HG02759 (cell line): ENCODE measurements at regions not wholly inside any gene's neighbourhood (a gene's known extent, or its start where the extent isn't known, plus 50 kb on each side); places are given as distances from the start of the nearest gene placed in this dataset.

Experiments used
- ATAC-seq: cut with Tn5 transposase; IDR thresholded peaks from one replicate; pipeline ENCODE4 v1.9.1; 2021; ENCODE audit warnings: mild to moderate bottlenecking, moderate library complexity; ENCODE audit not compliant: unreplicated experiment

DNA sequence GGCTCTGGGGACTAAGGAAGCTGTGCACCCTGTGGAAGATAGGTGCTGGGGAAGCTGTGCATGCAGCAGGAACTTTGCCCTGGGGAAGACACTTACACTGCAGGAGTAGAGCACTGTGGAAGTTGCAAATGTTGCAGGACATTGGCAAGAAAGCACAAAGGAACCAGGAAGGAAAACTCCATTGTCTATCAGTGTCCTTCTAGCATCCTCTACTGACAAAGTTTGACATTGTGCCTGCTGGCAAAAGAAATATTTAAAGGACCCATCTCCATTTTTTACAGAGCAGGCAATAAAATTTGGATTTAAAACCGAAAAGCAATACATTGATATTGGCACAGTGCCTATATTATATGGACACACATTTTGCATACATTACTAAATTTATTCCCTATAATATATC is 394.1 kb downstream of the PBX1 start:
- ATAC-seq = no peak

DNA sequence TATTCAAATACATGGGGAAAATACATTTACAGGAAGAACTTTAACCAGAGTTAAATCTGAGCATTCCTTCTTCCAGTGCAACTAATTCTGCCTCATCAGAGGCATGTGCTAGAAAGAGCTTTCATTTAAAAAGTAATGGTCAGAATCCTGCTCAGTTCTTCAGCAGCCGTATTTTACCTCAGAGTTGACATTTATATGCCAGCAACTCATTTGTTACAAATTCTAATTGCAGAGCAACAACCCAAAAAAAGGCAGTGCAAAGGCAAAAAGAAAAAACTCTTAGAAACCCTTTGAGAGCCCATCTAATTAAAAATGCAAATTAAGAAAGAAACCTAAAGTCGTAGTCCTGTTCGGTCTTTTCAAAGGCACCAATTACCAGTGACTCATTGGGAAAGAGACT is 392.5 kb downstream of the PBX1 start:
- no peak for ATAC-seq

DNA sequence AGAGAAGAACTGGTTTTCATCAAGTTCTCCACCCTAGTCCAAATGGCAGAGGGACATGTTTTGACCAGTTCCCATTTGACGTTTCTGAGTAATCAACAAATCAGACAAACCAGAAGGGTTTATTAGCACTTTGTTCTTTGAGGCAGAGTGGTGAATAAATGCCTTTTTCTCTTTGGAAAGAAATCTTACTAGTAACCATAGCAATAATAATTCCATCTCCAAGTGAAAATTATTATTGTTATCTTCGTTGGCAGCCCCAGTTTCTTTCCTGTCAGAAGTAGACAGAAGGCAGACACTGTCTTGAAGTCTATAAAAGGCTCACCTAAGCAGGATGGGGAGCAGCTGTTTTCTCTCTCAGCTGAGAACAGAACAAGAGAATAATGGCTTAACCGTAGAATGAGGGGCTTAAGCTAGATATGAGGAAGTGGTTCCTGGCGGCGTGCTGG is 391.6 kb downstream of the PBX1 start:
- ATAC-seq = no peak

DNA sequence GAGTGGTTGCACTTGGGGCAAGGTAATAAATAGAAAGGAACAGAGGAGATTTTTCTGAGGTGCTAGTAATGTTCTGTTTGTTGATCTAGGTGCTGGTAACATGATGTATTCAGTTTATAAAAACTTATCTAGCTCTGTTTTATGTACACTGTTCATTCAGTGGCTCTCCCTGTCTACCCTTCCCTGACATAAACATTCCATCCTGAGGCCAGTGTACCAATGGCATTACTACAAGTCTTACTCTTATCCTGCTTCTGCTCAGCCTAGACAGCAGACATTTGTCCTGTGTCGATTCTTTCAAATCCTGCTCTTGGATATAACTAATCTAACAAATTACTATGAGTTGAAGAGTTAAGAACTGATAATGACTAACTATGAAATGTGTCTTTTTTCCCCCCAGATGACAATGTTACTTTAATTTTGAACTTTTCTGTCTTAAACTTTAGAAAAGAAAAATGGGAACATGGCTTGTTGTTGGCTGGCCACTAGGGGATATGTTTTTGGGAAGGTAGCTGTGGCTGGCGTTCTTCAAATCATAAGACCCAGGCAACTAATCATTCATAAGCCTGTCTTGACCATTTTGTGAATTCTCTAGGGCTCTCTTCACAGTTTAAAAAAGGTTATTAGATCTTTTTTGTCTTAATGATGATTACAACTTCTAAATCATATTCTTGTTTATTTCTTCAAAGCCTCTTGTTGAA is 390.9 kb downstream of the PBX1 start:
- ATAC-seq = no peak

DNA sequence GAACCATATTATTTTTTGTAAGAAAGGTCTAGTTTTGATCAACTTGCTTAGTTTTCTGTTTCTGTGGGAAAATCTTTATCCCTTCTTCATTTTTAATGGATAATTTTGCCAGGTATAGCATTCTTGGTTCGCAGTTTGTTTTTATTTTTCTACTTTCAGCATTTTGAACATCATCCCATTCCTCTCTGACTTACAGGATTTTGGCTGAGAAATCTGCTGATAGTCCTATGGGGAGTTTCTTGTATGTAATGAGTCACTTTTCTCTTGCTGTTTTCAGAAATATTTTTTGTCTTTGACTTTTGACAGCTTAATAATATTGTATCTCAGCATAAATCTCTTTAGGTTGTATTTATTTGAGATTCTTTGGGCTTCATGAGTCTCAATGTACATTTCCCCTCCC is 389.1 kb downstream of the PBX1 start:
- no peak for ATAC-seq

DNA sequence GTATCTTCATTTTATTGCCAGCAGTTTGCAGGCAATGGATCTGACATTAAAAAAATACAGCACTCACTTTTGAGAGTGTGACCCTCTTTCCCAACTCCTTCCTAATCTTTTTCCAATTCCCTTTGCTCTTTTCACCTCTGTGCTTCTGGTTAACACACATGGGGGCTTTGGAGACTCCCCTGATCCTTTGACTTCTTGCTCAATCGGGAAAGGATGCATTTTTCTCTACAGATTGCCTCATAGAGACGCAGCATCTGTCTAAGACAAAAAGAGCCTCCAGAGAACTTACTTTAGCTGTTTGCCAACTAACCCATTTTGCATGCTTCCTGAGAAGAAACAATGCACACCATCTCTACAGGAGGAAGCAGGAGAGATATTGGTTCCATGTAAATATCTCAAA is 378.3 kb downstream of the PBX1 start:
- no peak for ATAC-seq

DNA sequence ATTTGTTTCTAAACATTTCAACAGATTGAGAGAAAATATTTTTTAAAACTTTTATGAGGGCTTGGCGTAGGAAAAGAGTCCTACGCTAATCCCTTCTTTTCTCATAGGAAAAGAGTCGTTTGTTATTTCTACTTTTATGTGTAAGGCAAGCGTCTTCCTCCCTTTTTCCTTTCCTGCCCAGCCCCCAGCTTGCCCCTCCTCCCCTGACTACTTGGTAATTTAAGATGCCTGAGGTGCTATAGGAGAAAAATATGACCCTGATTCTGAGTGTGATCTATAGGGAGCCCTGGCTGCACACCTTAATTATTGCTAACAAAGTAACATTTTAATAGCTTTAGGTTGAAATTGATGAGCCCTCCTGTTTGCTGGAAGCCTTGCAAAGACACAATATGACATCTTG is 373.6 kb downstream of the PBX1 start:
- no peak for ATAC-seq

DNA sequence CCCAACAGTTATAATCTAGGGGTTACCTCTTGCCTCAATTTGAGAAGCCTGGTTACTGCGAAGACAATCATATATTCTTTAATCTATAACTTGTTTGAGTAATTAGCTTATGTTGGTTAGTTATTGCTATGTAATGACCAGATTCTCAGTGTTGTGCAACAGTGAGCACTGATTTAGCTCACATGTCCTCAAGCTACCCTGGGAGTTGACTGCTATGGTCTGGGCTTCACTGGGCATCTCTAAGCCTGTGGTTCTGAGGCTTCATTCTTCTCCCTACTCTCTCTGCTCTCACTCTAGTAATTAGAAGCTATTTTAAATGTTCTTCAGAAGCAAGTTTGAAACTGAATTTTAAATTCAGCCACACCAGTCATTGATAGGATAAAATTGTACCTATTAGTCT is 371.8 kb downstream of the PBX1 start:
- ATAC-seq = no peak

DNA sequence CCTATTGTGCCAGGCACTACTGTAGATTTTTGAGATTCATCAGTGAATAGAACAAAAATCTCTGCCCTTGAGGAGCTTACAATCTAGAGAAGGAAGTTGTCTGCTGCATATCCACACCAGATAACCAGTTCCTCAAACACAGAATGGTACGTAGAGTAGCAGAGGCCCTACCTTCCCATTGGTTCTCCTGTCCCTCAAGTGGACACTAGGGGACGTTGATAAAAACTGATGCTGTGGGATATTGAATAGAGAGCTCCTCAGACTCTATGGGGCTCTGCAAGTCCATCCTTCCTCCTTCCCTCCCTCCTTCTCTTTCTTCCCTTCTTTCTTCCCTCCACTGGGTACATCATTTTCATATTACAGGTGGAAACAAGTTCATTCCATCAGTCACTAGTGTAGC is 371.3 kb downstream of the PBX1 start:
- no peak for ATAC-seq

DNA sequence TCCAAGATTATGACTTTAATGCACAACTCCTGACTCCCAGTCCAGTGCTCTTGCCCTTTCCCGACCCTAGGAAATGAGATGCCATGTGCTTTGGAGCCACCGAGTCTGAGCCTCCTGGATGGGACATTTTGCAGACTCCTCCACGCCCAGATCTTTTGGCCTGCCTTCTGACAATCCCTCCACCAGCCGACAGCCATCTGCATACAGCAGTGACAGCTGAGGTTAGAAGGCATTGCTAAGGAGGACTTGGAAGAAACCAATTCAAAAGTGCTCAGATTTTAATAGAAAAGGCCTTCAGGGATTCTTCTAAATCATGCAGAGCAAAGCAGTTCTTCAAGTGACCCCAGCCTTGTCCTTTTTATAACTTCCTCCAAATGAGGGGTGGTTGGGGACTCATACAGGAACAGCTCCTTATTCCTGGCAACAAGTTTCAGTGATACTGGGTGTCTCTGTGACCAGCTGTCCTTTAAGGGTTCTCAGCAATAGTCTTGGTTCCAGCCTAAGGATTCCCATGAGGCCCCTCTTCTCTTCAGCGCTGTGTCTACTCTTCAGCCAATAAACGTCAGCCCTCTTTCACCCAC is 369.3 kb downstream of the PBX1 start:
- no peak for ATAC-seq

DNA sequence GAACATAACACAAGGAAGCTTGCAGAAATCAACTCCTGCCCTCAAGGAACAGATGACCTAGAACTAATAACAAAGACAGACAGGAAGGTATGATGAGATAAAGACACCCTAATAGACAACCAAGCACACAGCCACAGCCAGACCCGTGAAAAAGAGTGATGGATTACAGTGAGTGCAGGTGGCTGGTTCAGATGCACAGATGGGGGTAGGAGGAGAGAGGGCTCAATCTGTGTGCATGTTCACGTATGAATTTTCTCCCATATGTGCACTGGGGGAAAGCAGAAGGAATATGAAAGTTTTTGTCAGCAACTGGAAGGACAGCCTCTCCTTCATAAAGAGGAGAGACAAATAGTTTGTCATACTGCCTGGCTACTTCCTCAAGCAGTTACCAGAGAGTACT is 367.1 kb downstream of the PBX1 start:
- no peak for ATAC-seq

DNA sequence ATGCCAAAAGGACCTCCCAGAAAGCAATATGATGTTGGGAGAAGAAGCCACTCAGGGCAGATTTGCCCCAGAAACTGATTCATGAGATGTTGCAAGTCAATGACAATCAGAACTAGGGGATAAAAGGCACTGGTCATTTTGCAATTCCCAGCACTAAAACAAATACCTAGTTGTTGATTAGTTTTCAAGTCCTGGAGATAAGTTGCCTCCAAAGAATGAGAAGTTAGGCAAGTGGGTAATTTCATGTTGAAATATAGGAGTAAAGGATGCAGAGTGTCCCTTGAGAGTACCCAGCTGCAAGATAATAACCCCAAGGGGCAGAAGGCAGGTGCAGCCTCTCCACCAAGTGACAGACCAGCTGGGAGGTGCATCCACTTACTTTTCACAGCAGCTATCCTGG is 363.6 kb downstream of the PBX1 start:
- ATAC-seq = no peak

DNA sequence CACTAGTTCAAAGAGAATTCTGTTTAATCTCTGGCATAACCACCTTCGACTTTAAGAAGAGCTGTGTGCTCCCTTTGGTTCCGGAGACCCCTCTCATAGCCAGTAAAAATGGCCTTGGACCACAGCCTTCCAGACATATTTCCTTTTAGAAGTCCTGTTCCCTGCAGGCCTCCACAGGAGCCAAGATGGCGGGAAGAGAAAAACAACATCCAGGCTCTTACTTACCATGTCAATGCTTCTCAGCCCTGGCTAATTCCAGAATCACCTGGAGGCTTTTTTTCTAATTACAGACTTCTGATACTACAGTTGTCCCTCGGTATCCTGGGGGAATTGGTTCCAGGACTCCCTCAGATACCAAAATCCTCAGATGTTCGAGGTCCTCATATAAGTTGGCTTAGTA is 362.5 kb downstream of the PBX1 start:
- ATAC-seq = no peak

DNA sequence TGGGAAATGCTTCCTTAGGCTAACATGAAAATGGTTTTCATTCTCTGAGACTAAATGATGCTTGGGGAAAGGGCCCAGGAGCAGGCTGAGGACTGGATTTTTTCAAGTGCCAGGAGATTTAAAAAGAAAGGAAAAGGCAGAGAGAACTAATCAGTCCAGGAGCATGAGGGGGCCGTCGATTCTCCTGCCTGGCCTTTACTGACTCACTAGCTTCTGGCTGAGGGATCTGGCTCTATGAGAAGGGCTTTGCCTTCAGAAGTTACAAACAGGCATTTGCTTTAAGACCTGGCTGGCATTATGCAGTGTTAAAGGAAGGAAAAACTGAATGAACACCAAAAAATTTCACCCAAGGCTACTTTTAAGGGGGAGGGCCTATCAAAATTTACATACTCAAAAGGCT is 359.2 kb downstream of the PBX1 start:
- ATAC-seq = no peak

DNA sequence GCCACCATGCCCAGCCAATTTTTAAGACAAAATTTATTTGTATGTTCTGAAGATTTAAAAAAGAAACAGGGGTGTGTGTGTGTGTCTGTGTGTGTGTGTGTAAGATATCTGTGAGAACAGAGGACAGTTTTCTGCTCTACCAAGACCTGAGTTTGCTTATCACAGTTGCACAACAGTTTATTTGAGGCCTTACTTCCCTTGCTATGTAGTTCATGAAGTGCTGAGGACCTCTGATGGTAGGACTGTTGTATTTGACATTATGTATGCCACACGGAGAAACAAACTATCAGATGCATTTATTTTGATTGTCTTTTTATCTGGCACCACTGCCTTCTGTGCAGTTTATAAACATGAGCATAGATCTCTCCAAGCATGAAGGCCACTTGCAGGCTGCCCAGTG is 355.2 kb downstream of the PBX1 start:
- ATAC-seq = no peak

DNA sequence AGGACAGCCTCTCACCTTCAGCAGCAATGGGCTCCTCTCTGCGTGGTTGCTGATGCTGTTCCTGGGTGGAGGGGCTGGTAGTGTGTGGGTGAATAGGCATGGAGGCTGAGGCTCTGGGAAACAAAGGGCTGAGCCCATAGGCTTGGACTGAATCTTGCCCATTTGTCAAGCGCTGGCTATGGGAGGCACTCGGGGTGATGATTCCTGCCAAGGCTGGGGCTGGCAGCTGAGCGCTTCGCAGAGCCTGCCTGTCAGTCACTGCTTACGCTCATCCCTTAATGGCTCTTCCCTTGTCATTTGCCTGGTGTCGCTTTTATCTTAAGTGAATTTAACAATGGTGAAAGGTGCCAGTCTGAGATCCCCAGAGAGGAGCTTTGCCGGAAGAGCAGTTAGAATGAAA is 353.3 kb downstream of the PBX1 start:
- no peak for ATAC-seq

DNA sequence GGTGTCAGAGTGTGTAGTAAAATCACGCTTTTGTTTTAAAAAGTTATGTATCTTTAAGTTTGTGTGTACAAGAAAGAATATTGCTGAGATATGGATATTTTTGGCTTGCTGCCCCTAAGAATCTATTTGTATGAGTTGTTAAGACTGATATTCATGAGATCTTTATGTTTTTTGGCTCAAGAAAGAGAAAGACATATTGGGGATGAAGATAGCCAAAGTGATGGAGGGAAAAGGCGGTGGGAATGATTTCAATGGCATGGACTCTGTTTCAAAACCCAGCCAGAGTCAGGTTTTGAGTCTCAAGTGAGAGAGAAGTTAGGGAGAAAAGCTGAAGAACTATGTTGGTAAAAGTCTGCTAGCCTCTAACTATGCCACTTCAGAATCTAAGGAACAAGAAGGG is 351.7 kb downstream of the PBX1 start:
- no peak for ATAC-seq

DNA sequence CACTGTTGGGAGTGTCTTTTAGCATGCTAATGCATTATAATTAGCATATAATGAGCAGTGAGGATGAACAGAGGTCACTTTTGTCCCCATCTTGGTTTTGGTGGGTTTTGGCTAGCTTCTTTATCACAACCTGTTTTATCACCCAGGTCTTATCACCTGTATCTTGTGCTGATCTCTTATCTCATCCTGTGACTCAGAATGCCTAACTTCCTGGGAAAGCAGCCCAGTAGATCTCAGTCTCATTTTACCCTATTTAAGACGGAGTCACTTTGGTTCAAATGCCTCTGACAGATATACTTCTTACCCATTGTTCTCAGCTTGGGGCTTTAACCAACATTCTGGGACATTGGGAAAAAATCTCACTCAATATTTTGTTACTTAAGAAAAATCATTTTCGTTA is 348.7 kb downstream of the PBX1 start:
- ATAC-seq = no peak

DNA sequence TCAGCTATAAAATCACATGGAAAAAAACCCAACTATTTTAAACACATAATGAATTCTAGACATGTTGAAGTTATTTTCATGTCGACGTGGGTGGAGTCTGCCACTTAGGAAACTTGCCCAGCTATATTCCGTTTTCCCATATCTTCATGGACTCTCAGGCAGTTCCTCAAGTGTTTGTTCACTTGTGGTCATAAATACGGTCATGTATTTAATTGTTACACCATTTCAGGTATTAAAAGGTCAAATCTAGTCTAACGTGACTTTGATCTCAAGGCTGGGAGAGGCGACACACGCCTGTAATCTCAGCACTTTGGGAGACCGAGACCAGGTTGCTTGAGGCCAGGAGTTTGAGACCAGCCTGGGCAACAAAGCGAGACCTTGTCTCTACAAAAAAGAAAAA is 346.9 kb downstream of the PBX1 start:
- no peak for ATAC-seq

DNA sequence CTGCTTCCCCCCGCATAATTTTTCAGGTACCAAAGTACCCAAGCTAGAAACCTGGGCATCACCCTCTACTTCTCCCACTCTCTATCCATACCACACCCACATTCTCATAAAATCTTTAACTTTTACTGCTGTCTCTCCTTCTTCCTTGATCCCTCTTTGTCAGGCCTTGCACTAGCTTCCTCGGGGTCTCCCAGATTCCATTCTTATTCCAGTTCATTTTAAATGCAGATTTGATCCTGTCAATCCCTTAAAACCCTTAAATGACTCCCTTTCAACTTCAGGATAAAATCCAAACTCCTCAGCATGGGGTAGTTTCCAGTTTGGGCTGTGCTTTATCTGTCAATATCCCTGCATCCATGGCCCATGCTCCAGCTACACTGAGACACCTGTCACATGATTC is 343.5 kb downstream of the PBX1 start:
- ATAC-seq = no peak
